ENCODE measurements at regions not wholly inside any gene's neighbourhood (a gene's known extent, or its start where the extent isn't known, plus 50 kb on each side); places are given as distances from the start of the nearest gene placed in this dataset.

DNA sequence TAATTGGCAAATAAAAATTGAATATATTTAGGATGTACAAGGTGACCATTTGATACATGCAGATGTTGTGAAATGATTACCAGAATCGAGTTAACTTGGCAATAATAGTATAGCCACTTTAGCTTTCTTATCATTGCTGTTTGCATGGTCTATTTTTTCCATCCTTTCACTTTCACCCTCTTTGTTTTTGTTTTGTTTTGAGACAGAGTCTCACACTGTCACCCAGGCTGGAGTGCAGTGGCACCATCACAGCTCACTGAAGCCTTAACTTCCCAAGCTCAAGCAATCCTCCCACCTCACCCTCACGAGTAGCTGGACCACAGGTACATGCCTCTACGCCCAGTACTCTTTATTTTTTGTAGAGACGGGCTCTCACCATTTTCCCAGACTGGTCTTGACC lies 218.6 kb upstream of the ADGRL3 start:
- TF ChIP-seq, protein P1, sequence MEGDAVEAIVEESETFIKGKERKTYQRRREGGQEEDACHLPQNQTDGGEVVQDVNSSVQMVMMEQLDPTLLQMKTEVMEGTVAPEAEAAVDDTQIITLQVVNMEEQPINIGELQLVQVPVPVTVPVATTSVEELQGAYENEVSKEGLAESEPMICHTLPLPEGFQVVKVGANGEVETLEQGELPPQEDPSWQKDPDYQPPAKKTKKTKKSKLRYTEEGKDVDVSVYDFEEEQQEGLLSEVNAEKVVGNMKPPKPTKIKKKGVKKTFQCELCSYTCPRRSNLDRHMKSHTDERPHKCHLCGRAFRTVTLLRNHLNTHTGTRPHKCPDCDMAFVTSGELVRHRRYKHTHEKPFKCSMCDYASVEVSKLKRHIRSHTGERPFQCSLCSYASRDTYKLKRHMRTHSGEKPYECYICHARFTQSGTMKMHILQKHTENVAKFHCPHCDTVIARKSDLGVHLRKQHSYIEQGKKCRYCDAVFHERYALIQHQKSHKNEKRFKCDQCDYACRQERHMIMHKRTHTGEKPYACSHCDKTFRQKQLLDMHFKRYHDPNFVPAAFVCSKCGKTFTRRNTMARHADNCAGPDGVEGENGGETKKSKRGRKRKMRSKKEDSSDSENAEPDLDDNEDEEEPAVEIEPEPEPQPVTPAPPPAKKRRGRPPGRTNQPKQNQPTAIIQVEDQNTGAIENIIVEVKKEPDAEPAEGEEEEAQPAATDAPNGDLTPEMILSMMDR (IDR thresholded peaks at IDR 0.05): no peak
- no peak for TF ChIP-seq FOXP1 (CRISPR knock-in tag; IDR thresholded peaks at IDR 0.05; ENCODE audit: borderline replicate concordance)
- TF ChIP-seq FOXJ3 (CRISPR knock-in tag; IDR thresholded peaks at IDR 0.05; ENCODE audit: borderline replicate concordance): no peak
- no peak for TF ChIP-seq TP53 (CRISPR knock-in tag; IDR thresholded peaks at IDR 0.05)
- TF ChIP-seq SOX15 (CRISPR knock-in tag; IDR thresholded peaks at IDR 0.05): no peak
- no peak for TF ChIP-seq NR2C2 (CRISPR knock-in tag; IDR thresholded peaks at IDR 0.05)
- TF ChIP-seq JUN (CRISPR knock-in tag; IDR thresholded peaks at IDR 0.05): no peak

Data from WTC11 (cell line).